Hepatocyte (in vitro differentiated cells): ENCODE measurements at regions not wholly inside any gene's neighbourhood (a gene's known extent, or its start where the extent isn't known, plus 50 kb on each side); places are given as distances from the start of the nearest gene placed in this dataset.

Experiments
- EZH2 ChIP-seq: fragments of 200-600 bp; sonication (generic); IDR thresholded peaks from 2 replicates; pipeline ENCODE4 v1.6.1; 2016; ENCODE audit warnings: antibody characterized with exemption, mild to moderate bottlenecking, borderline replicate concordance
- TF ChIP-seq, protein P1 (sequence below): fragments of 200-600 bp; sonication (generic); IDR thresholded peaks from 2 replicates; pipeline ENCODE4 v1.5.1; 2016; ENCODE audit warnings: antibody characterized with exemption, mild to moderate bottlenecking; ENCODE audit not compliant: poor library complexity

- TF ChIP-seq, protein P1, sequence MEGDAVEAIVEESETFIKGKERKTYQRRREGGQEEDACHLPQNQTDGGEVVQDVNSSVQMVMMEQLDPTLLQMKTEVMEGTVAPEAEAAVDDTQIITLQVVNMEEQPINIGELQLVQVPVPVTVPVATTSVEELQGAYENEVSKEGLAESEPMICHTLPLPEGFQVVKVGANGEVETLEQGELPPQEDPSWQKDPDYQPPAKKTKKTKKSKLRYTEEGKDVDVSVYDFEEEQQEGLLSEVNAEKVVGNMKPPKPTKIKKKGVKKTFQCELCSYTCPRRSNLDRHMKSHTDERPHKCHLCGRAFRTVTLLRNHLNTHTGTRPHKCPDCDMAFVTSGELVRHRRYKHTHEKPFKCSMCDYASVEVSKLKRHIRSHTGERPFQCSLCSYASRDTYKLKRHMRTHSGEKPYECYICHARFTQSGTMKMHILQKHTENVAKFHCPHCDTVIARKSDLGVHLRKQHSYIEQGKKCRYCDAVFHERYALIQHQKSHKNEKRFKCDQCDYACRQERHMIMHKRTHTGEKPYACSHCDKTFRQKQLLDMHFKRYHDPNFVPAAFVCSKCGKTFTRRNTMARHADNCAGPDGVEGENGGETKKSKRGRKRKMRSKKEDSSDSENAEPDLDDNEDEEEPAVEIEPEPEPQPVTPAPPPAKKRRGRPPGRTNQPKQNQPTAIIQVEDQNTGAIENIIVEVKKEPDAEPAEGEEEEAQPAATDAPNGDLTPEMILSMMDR: no peak
- TF ChIP-seq EZH2: no peak
Measured at GRCh38 chr18:41517142-41517541, 437.9 kb upstream of the PIK3C3 start.
